ENCODE measurements at regions not wholly inside any gene's neighbourhood (a gene's known extent, or its start where the extent isn't known, plus 50 kb on each side); places are given as distances from the start of the nearest gene placed in this dataset.

GRCh38 chr9:111094433-111094924 is 56.2 kb upstream of the LPAR1 start:
- TF ChIP-seq CTCF (IDR thresholded peaks at IDR 0.05) (no peak), POLR2A (IDR thresholded peaks at IDR 0.05) (no peak)

Measured in uterus (tissue), 2 donors.